ENCODE measurements at regions not wholly inside any gene's neighbourhood (a gene's known extent, or its start where the extent isn't known, plus 50 kb on each side); places are given as distances from the start of the nearest gene placed in this dataset.

- Histone ChIP-seq H4K20me1 (ENCODE audit: insufficient read depth, low read length) (no peaks in the 10 kb centered on the region), H3K79me2 (ENCODE audit: insufficient read depth, low read length) (no peaks in the 10 kb centered on the region), H3K9me3 (ENCODE audit: low read depth, low read length) (no peaks in the 10 kb centered on the region), H2AFZ (ENCODE audit: low read length) (no peak overlapping the region), H3K27ac (ENCODE audit: low read depth, low read length) (no peak overlapping the region), H3K36me3 (ENCODE audit: insufficient read depth, low read length) (no peaks in the 10 kb centered on the region), H3K4me1 (ENCODE audit: insufficient read depth, low read length) (peaks cover 11% of the 10 kb centered on the region), H3K4me3 (ENCODE audit: insufficient read depth, low read length) (no peak overlapping the region), H3K27me3 (ENCODE audit: insufficient read depth, low read length) (no peaks in the 10 kb centered on the region), H3K4me2 (ENCODE audit: insufficient read depth, low read length) (no peak overlapping the region)
- no peak for DNase-seq (ENCODE audit: insufficient read length, low spot score, missing footprints)
- no peak for TF ChIP-seq CTCF (IDR thresholded peaks at IDR 0.05; ENCODE audit: extremely low read depth, low read depth, low read length)
Measured at GRCh38 chr12:92434607-92435025, 268.2 kb upstream of the PLEKHG7 start.

GRCh38 chr12:92432724-92433441, 269.9 kb upstream of the PLEKHG7 start:
- no peaks in the 10 kb centered on the region for H3K79me2 ChIP-seq (ENCODE audit: insufficient read depth, low read length)
- H3K36me3 ChIP-seq (ENCODE audit: insufficient read depth, low read length): no peaks in the 10 kb centered on the region
- no peaks in the 10 kb centered on the region for H3K27me3 ChIP-seq (ENCODE audit: insufficient read depth, low read length)
- no peaks in the 10 kb centered on the region for H3K9me3 ChIP-seq (ENCODE audit: low read depth, low read length)
- H4K20me1 ChIP-seq (ENCODE audit: insufficient read depth, low read length): no peaks in the 10 kb centered on the region
- no peaks in the 10 kb centered on the region for H3K4me1 ChIP-seq (ENCODE audit: insufficient read depth, low read length)
- H3K4me3 ChIP-seq (ENCODE audit: insufficient read depth, low read length): no peak overlapping the region
- H3K27ac ChIP-seq (ENCODE audit: low read depth, low read length): no peak overlapping the region
- TF ChIP-seq CTCF (IDR thresholded peaks at IDR 0.05; ENCODE audit: extremely low read depth, low read depth, low read length): no peak
- no peak overlapping the region for H2AFZ ChIP-seq (ENCODE audit: low read length)
- no peak for DNase-seq (ENCODE audit: insufficient read length, low spot score, missing footprints)
- no peak overlapping the region for H3K4me2 ChIP-seq (ENCODE audit: insufficient read depth, low read length)

DNA sequence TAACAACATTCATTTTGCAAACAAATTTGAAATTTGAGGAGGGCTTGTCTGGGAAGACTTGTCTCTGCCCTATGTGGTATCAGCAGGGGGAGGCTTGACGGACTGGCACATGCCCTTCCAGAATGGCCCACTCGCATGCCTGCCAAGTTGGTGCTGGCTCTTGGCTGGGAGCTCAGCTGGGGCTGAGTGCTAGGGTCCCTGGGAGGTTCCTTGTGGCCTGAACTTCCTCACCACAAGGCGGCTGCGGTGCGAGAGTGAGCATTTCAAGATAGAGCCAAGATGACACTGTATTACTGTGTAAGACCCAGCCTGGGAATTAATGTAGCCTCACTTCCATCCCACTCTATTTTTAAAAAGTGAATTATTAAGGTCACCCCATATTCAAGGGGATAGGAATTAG, 271.6 kb upstream of the PLEKHG7 start:
- Histone ChIP-seq H3K4me2 (ENCODE audit: insufficient read depth, low read length) (no peak overlapping the region), H3K27ac (ENCODE audit: low read depth, low read length) (no peak overlapping the region), H3K36me3 (ENCODE audit: insufficient read depth, low read length) (no peaks in the 10 kb centered on the region), H4K20me1 (ENCODE audit: insufficient read depth, low read length) (no peaks in the 10 kb centered on the region), H3K27me3 (ENCODE audit: insufficient read depth, low read length) (no peaks in the 10 kb centered on the region), H3K4me3 (ENCODE audit: insufficient read depth, low read length) (no peak overlapping the region), H3K9me3 (ENCODE audit: low read depth, low read length) (no peaks in the 10 kb centered on the region), H3K4me1 (ENCODE audit: insufficient read depth, low read length) (no peaks in the 10 kb centered on the region), H3K79me2 (ENCODE audit: insufficient read depth, low read length) (no peaks in the 10 kb centered on the region), H2AFZ (ENCODE audit: low read length) (peak overlapping the region; percentile 11)
- TF ChIP-seq CTCF (IDR thresholded peaks at IDR 0.05; ENCODE audit: extremely low read depth, low read depth, low read length): peak; percentile 22
- no peak for DNase-seq (ENCODE audit: insufficient read length, low spot score, missing footprints)

GRCh38 chr12:92426332-92426731, 276.5 kb upstream of the PLEKHG7 start:
- Histone ChIP-seq H3K79me2 (ENCODE audit: insufficient read depth, low read length) (no peaks in the 10 kb centered on the region), H3K36me3 (ENCODE audit: insufficient read depth, low read length) (no peaks in the 10 kb centered on the region), H3K4me2 (ENCODE audit: insufficient read depth, low read length) (no peak overlapping the region), H2AFZ (ENCODE audit: low read length) (no peak overlapping the region), H3K27me3 (ENCODE audit: insufficient read depth, low read length) (no peaks in the 10 kb centered on the region), H3K4me3 (ENCODE audit: insufficient read depth, low read length) (no peak overlapping the region), H3K4me1 (ENCODE audit: insufficient read depth, low read length) (peaks cover 4% of the 10 kb centered on the region), H3K9me3 (ENCODE audit: low read depth, low read length) (no peaks in the 10 kb centered on the region), H4K20me1 (ENCODE audit: insufficient read depth, low read length) (no peaks in the 10 kb centered on the region), H3K27ac (ENCODE audit: low read depth, low read length) (no peak overlapping the region)
- no peak for DNase-seq (ENCODE audit: insufficient read length, low spot score, missing footprints)
- TF ChIP-seq CTCF (IDR thresholded peaks at IDR 0.05; ENCODE audit: extremely low read depth, low read depth, low read length): no peak

Data from osteoblast (primary cell).